ENCODE measurements at regions not wholly inside any gene's neighbourhood (a gene's known extent, or its start where the extent isn't known, plus 50 kb on each side); places are given as distances from the start of the nearest gene placed in this dataset.

DNA sequence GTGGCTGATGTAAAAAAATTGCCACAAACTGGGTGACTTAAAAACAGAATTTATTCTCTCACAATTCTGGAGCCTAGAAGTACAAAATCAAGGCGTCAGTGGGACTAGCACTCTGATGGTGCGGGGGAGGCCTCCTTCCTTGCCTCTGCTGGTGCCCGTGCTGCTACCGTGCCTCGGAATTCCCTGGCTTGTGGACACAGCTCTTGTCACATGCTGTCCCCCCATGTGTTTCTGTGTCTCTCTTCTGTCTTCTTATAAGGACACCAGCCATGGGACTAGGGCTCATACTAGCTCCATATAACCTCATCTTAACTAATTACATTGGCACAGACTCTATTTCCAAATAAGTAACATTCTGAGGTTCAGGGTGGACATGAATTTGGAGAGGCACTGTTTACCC is 242.3 kb upstream of the IRX2 start:
- ChIA-PET CTCF (no interaction called here), POLR2A (no interaction called here)
- DNase-seq (ENCODE audit: low read depth, low spot score): no peak
- Histone ChIP-seq H3K27ac (ENCODE audit: low read depth, low read length) (no peak overlapping the region), H3K9me3 (ENCODE audit: control insufficient read depth, insufficient read depth, low read length) (peaks cover 60% of the 10 kb centered on the region), H3K4me3 (ENCODE audit: low read depth, low read length) (no peak overlapping the region), H3K27me3 (ENCODE audit: control insufficient read depth, insufficient read depth, low read length) (no peaks in the 10 kb centered on the region)
- TF ChIP-seq, protein P1, sequence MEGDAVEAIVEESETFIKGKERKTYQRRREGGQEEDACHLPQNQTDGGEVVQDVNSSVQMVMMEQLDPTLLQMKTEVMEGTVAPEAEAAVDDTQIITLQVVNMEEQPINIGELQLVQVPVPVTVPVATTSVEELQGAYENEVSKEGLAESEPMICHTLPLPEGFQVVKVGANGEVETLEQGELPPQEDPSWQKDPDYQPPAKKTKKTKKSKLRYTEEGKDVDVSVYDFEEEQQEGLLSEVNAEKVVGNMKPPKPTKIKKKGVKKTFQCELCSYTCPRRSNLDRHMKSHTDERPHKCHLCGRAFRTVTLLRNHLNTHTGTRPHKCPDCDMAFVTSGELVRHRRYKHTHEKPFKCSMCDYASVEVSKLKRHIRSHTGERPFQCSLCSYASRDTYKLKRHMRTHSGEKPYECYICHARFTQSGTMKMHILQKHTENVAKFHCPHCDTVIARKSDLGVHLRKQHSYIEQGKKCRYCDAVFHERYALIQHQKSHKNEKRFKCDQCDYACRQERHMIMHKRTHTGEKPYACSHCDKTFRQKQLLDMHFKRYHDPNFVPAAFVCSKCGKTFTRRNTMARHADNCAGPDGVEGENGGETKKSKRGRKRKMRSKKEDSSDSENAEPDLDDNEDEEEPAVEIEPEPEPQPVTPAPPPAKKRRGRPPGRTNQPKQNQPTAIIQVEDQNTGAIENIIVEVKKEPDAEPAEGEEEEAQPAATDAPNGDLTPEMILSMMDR (IDR thresholded peaks at IDR 0.05; ENCODE audit: low read depth, low read length): no peak

DNA sequence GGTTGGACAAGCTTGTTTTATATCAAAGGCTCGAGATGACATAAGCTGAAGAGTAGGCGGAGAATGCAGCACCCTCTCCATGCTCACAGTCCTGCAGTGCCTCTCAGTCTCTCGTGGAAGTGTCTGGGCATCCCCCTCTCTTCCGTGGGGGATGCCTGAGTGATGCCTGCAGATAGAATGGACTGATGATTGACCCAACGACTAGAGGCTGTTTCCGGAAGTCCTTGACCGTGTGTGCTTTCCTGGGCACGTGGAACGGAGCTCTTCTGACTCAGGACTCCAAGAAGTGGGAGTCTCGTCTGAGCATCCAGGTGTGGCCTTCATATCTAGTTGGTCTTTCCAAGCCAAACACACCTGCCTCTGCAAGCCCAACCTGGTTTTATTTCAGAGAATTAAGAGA is 241.8 kb upstream of the IRX2 start:
- no peak for DNase-seq (ENCODE audit: low read depth, low spot score)
- Histone ChIP-seq H3K9me3 (ENCODE audit: control insufficient read depth, insufficient read depth, low read length) (peaks cover 55% of the 10 kb centered on the region), H3K27ac (ENCODE audit: low read depth, low read length) (no peak overlapping the region), H3K4me3 (ENCODE audit: low read depth, low read length) (no peak overlapping the region), H3K27me3 (ENCODE audit: control insufficient read depth, insufficient read depth, low read length) (no peaks in the 10 kb centered on the region)
- TF ChIP-seq, protein P1 (IDR thresholded peaks at IDR 0.05; ENCODE audit: low read depth, low read length): no peak
- POLR2A ChIA-PET: no interaction called here
- CTCF ChIA-PET: no interaction called here

DNA sequence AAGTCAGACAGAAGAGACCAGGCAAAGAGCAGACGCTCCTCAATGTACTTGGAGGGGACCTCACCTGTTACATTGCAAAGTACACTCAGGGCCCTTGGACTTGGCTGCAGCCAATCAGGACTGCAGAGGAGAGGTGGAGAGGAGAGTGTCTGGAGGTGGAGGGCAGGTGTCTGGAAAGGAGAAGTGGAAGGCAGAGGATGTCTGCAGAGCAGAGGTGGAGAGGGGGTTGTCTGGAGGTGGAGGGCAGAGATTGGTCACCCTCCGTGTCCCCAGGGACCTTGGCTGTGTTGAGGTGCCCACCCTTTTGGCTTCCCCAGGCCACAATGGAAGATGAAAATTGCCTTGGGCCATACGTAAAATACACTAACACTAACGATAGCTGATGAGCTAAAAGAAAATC is 241.3 kb upstream of the IRX2 start:
- Histone ChIP-seq H3K27me3 (ENCODE audit: control insufficient read depth, insufficient read depth, low read length) (no peaks in the 10 kb centered on the region), H3K27ac (ENCODE audit: low read depth, low read length) (no peak overlapping the region), H3K9me3 (ENCODE audit: control insufficient read depth, insufficient read depth, low read length) (peaks cover 53% of the 10 kb centered on the region), H3K4me3 (ENCODE audit: low read depth, low read length) (no peak overlapping the region)
- TF ChIP-seq, protein P1 (IDR thresholded peaks at IDR 0.05; ENCODE audit: low read depth, low read length): no peak
- DNase-seq (ENCODE audit: low read depth, low spot score): no peak
- ChIA-PET CTCF (no interaction called here), POLR2A (no interaction called here)

DNA sequence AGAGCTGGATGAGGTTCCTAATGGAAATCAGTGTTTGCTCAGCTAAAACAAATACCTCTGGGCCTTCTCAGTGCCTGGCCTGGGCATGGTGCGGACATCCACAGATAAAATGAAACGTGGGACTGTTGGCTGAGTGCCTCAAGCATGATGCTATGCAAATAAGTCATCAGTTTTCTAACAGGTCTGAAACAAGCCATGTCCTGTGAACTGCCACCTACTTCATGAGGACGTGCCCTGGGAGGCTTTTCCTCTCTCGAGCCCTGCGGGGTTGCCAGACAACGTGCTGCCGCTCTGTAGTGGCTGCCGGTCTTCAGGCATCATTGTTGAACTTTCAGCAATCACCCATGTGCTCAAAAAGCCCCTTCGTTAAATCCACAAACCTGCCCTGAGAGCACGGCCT is 240.4 kb upstream of the IRX2 start:
- ChIA-PET CTCF (no interaction called here), POLR2A (no interaction called here)
- DNase-seq (ENCODE audit: low read depth, low spot score): no peak
- H3K27me3 ChIP-seq (ENCODE audit: control insufficient read depth, insufficient read depth, low read length): no peaks in the 10 kb centered on the region
- H3K27ac ChIP-seq (ENCODE audit: low read depth, low read length): no peak overlapping the region
- H3K4me3 ChIP-seq (ENCODE audit: low read depth, low read length): no peak overlapping the region
- TF ChIP-seq, protein P1 (IDR thresholded peaks at IDR 0.05; ENCODE audit: low read depth, low read length): no peak
- peaks cover 52% of the 10 kb centered on the region for H3K9me3 ChIP-seq (ENCODE audit: control insufficient read depth, insufficient read depth, low read length)

DNA sequence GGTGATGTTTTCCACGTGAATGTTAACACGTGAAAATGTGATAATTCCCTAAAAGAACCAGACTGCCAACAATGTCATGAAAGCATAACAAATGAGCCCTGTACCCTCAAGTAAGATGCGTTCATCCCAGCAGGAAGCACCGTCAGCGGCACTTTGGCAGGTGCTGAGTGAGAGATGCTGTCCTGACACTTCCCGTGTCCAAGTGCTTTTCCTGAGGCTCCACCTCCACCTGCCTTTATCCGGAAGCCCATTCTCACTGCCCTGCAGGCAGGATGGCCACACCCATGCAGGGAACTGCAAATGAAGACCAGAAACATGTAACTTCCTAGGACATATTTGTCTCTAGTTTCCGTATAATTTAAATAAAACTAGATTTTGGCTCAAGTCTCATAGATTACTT is 238.0 kb upstream of the IRX2 start:
- H3K4me3 ChIP-seq (ENCODE audit: low read depth, low read length): no peak overlapping the region
- ChIA-PET CTCF (no interaction called here), POLR2A (no interaction called here)
- peaks cover 47% of the 10 kb centered on the region for H3K9me3 ChIP-seq (ENCODE audit: control insufficient read depth, insufficient read depth, low read length)
- no peaks in the 10 kb centered on the region for H3K27me3 ChIP-seq (ENCODE audit: control insufficient read depth, insufficient read depth, low read length)
- H3K27ac ChIP-seq (ENCODE audit: low read depth, low read length): no peak overlapping the region
- TF ChIP-seq, protein P1 (IDR thresholded peaks at IDR 0.05; ENCODE audit: low read depth, low read length): no peak
- DNase-seq (ENCODE audit: low read depth, low spot score): no peak
